NCI-H2196 (cell line): ENCODE measurements at regions not wholly inside any gene's neighbourhood (a gene's known extent, or its start where the extent isn't known, plus 50 kb on each side); places are given as distances from the start of the nearest gene placed in this dataset.

Source experiments
- DNase-seq: peaks from one replicate; lab custom pipeline; 2025; ENCODE audit not compliant: unreplicated experiment; lab: John Stamatoyannopoulos, UW

GRCh38 chr13:74973935-74974879, 507.8 kb downstream of the TBC1D4 start:
- no peak for DNase-seq

DNA sequence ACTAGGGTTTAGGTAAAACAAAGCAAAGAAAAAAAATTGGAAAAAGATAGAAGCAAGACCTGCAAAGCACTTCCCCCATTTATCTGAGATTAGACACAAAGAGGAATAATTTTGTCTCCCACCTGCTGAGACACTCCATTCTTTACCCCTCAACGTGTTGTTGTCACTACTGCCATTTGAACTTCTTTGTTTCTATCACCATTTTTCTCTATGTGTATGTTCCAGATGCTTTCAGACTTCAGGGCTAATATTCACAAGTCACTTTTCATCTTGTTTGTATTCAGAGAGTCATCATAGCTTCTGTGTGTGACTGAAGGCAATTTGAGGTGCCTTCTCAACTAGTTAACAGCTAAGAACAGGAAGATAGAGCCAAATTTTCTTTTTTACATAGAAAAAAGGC, 512.5 kb downstream of the TBC1D4 start:
- no peak for DNase-seq

DNA sequence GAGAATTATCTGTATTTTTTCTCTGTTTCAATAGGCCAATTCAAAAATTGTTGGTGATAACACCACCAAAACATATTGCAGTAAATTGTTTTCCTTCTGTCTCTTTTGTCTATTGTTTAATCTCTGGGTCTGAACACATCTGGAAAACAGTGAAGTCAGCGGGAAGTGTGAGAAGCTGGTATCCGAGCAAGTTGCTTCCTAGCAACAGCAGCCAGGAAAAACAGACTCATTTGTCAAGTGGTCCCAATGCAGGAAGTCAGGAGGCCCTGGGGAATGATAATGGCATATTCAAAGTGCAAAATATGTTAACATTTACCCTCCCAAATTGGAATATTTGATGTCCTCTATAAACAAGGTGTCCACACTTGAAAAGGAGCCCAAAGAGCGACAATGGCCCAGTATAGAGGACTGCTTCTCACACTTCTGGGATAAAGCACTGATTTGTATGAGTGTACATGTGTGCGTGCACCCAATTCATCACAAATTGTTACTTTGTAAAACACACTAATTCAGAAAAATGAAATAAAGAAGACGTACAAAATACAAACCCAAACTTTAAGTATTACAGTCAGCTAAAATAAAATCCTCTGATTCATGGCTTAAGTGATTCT, 515.0 kb downstream of the TBC1D4 start:
- DNase-seq, result no peak

GRCh38 chr13:74966275-74966674, 515.7 kb downstream of the TBC1D4 start:
- no peak for DNase-seq

DNA sequence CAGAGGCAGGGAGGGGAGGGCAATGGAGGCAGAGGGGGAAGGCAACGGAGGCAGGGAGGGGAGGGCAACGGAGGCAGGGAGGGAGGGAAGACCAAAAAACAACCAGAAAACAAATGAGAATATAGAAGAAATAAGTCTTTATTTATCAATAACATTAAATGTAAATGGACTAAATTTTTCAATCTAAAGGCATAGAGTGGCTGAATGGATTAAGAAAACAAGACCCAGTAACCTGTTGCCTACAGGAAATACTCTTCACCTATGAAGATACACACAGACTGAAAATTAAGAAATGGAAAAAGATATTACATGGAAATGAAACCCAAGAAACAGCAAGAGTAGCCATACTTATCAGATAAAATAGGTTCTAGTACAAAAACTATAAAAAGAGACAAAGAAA, 536.3 kb downstream of the TBC1D4 start:
- DNase-seq, result no peak

DNA sequence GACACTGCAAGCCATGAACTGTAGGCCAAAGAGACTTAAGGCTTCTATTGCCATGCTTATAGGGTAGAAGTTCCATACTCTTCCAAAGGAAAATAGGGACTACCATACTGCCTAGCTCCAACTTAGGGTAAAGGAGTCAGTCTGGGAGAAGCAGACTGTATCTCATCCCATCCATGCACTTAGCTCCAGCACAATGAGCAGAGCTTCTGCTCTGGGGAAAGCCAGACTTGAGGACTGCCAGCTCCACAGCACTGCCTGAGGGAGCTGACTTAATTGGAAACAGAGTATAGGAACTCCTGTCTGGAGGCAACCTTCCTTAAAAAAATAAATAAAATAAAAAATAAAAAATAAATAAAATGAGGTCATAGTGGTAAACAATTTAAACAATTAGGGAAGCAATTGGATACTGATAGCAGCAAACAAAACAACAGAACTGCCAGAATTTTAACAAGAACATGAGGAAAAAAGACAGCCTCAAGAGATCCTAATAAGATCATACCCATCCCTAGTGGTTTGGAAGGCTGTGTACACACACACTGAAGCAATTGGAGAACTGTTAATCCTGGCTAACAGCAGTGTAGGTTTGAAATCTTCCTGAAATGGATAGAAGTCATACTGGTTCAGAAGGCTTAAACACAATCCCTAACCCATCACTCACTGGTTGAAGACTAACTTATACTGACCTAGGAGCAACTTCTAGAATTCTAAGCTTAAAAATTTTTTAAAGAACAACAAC, 550.1 kb downstream of the TBC1D4 start:
- no peak for DNase-seq

DNA sequence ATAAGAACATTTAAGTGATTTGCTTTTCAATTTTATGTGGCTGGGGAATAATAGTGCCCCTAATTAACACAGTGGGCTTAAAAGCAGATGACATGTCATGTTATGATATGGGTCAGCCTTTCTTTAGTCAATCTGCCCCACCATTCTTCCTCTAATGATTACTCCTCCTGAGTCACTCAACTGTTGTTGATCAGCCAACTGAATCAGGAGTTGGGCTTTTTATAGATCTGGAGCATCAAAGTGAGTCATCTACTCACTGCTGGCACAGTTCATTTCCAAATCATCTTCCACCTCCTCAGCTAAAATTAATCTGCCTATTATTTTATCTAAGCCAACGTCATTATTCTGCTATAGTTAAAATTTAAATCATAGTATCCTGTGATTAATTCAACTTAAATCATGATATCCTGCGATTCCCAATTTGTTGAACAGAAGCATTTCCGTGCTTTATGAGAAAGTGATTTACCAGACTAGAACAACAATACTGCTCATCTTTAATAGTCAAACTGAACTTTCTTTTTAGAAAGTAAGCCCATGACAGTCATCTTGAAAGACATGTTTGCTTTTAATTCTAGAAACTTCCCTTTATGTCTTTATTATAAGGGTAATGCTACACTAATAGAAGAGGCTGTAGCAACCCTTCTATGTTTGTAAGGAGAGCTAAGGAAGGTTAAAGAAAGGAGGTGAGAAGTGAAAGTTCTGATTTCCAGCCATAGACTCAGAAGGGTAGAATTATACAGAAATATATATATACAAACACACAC, 551.4 kb downstream of the TBC1D4 start:
- DNase-seq, result no peak

DNA sequence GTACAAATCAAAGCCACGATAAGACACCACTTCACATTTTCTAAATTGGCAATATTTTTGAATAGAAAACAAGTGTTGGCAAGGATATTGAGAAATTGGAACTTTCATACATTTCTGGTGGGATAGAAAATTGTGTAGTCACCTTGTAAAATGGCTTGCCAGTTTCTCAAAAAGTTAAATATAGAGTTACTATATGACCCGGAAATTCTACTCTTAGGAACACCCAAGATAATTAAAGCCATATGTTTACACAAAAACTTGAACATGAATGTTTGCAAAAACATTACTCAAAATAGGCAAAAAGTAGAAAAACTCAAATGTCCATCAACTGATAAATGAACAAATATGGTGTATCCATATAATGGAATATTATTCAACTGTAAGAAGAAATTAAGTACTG, 552.5 kb downstream of the TBC1D4 start:
- DNase-seq, result no peak

DNA sequence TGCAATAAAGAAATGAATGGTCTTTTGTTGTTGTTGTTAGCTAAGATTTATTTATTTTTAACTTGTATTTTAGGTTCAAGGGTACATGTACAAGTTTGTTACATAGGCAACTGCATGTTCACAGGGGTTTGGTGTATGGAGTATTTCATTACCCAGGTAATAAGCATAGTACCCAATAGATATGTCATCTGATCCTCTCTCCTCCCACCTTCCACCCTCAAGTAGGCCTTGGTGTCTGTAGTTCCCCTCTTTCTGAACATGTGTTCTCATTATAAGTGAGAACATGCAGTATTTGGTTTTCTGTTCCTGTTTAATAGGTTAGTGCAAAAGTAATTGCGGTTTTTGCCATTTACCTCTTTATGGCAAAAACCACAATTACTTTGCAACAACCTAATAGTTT, 554.1 kb downstream of the TBC1D4 start:
- no peak for DNase-seq

GRCh38 chr13:74922963-74923362, 559.0 kb downstream of the TBC1D4 start:
- DNase-seq, result no peak

- DNase-seq, result no peak
These were observed 560.6 kb downstream of the TBC1D4 start for GRCh38 chr13:74921326-74921725.

DNA sequence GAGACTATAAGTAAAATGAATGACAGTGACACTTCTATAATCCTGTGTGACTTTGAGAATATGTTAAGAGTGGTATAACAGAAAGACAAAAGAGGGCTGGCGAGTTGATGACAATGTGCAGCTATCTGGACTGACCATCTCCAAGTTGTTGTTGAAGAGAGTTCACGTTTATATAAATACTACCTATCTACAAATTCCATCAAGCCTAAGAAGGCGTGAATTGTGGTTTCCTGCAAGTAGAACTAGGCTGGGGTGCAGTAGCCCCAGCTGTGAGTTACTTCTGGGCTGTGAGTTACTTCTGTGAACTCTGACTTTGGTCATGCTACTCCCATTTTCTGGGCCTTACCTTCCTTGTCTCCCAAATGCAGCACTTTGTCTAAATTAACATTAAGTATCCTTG, 561.0 kb downstream of the TBC1D4 start:
- DNase-seq, result no peak

GRCh38 chr13:74920361-74920760, 561.6 kb downstream of the TBC1D4 start:
- DNase-seq, result no peak

- no peak for DNase-seq
These were observed 562.1 kb downstream of the TBC1D4 start for GRCh38 chr13:74919914-74920313.

DNA sequence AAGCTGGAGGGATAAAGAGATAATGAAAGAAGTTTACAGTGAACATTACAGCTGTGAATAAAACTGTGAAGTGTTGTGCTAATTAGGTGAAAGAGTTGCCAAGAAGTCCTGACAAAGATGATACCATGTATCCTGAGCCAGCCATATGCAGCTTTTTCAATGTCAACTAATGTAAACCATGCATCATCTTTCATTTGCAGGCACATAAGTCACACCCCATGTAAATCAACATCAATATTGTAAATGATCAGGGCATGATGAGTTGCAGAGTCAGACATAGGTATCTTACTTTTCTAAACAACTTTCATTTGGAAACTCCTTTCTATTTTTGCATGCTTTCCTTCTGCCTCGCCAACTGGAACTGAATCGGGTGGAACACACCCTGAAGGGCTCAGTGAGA, 569.1 kb downstream of the TBC1D4 start:
- DNase-seq, result no peak

DNA sequence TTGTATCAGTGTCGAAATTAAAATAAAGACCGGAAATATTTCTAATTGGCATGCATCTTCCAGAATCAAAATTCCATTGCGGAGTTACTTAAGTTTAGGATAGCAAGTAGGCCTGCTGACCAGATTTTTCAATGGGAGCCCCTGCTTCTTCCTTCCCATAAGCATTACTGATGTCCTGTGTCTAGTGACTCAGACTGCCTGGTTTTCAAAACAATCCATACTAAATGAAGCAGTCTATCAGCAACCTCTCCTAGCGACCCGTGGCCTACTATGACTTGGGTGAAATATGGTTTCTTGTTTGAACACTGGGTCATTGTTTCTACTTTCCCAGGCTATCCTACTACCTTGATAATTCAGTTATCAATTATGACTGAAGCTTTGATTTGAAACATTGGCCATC, 571.6 kb downstream of the TBC1D4 start:
- no peak for DNase-seq

DNA sequence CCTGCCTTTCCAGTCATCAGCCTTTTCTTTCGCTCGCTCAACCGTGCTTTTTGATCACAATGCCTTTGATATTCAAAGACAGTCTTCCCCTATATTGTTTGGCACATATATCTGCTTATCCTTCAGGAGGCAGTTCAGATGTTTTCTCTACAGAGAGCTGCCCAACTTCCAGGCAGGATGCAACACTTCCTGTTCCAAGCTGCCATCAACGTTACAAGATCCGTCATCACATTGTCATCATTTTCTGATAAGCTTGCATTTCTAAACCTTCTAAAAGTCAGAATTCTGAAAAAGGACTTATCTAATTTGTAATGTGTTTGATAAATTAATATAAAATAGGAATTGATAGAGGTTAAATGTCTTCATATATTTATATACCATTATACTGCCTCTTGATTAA, 574.2 kb downstream of the TBC1D4 start:
- no peak for DNase-seq

GRCh38 chr13:74904556-74904955, 577.4 kb downstream of the TBC1D4 start:
- no peak for DNase-seq

DNA sequence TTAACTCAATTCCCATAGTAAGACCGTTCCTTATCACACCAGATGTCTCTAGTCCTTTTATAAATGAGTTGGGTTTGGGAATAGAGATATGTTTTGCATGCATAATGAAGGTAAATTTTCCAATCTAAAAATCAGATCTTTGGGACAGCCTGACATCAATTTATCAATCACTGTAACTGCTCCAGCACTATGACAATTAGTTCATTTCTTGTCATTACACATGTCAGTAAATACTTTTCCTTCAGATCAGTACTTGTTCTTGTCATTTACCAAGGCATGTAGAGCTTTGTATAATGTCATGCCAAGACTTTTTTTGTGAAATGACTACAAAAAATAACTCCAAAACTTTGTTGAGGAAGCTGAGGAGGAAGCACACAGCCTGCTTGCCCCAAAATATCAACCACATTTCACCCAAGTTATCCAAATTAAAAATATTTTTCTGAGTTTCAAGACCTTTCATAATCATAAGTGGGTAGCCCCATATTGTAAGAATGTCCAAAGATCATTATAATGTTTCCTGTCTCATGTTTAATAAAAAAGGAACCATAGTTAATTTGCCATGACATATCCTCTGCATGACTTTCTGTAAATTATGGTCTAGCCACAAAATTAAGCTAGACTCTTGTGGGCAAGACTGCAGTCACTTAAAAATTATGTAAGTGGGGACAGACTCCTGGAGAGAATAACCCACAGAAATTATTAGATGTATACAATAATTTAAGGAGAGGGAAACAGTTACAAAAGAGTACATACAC, 586.8 kb downstream of the TBC1D4 start:
- DNase-seq, result no peak

DNA sequence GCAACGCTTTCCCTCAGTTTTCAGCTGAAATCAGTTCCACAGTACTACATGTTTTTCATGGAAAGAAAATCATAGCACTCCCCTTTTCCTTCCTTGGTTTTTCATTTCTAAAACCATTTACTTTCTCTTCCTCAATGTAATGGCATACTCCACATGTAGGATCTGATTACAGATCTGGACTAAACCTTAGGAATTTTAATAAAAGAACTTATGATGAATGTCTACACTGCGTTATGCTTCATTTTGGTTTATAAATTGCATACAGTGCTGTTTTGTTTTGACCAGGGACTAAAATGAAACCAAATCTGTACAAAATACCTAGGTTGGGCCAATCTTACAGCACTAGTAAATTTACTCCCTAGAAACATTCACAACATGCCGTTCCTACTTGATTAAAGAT, 589.9 kb downstream of the TBC1D4 start:
- no peak for DNase-seq
